ENCODE measurements at regions not wholly inside any gene's neighbourhood (a gene's known extent, or its start where the extent isn't known, plus 50 kb on each side); places are given as distances from the start of the nearest gene placed in this dataset.

GRCh38 chr1:185441605-185442004 is 124.6 kb upstream of the IVNS1ABP start:
- no peaks in the 10 kb centered on the region for H3K4me1 Mint-ChIP-seq
- no peak for DNase-seq
- no peaks in the 10 kb centered on the region for H3K9me3 ChIP-seq (ENCODE audit: control insufficient read depth, low read depth, low read length)
- H3K79me1 ChIP-seq (ENCODE audit: insufficient read depth, low read depth, low read length, poor library complexity, severe bottlenecking) = no peaks in the 10 kb centered on the region
- H3T11ph ChIP-seq (ENCODE audit: low read length) = no peak overlapping the region
- no peak overlapping the region for H3K27ac ChIP-seq (ENCODE audit: insufficient read length, low read depth, low read length)
- H4K8ac ChIP-seq (replicated peaks; ENCODE audit: insufficient read length, low read depth, low read length) = no peak overlapping the region
- H3K18ac ChIP-seq (ENCODE audit: insufficient read length, low read depth, low read length) = no peak overlapping the region
- TF ChIP-seq CTCF (conservative IDR thresholded peaks at IDR 0.05) = no peak
- H3K27me3 ChIP-seq (ENCODE audit: insufficient read depth, low read length) = no peaks in the 10 kb centered on the region
- no peak overlapping the region for H3K9ac ChIP-seq (ENCODE audit: extremely low read depth, insufficient read length, low read length)
- no peak overlapping the region for H3K4me3 Mint-ChIP-seq
- no peak overlapping the region for H2BK5ac ChIP-seq (ENCODE audit: insufficient read length, low read length)
- no peak overlapping the region for H3K27ac Mint-ChIP-seq
- no peak overlapping the region for H3K4me2 ChIP-seq (ENCODE audit: insufficient read depth, insufficient read length, low read length)
- no peak overlapping the region for H2BK120ac ChIP-seq (ENCODE audit: low read depth, low read length, poor library complexity, severe bottlenecking)
- no CpG with 5 or more reads among the region's 3 CpGs for WGBS (ENCODE audit: extremely low coverage, insufficient read length, low lambda C conversion rate)
- no peaks in the 10 kb centered on the region for H3K36me3 Mint-ChIP-seq (ENCODE audit: insufficient read depth in 1 of 3, low read depth in 3 of 3)
- H2BK12ac ChIP-seq (ENCODE audit: insufficient read length, low read depth, low read length) = no peak overlapping the region
- no peak overlapping the region for H2BK20ac ChIP-seq (ENCODE audit: low read depth, low read length, poor library complexity, severe bottlenecking)
- H3K23me2 ChIP-seq (ENCODE audit: insufficient read length, low read depth, low read length, poor library complexity, severe bottlenecking) = no peaks in the 10 kb centered on the region
- no peak overlapping the region for H3K14ac ChIP-seq (ENCODE audit: insufficient read depth, low read length)
- H3K23ac ChIP-seq (ENCODE audit: insufficient read length, low read depth, low read length) = no peak overlapping the region
- no peak overlapping the region for H2AK5ac ChIP-seq (ENCODE audit: insufficient read length, low read length)
- H3K56ac ChIP-seq (ENCODE audit: insufficient read length, low read depth, low read length) = no peak overlapping the region
- H3K27me3 Mint-ChIP-seq (ENCODE audit: low read depth) = no peaks in the 10 kb centered on the region
- no peaks in the 10 kb centered on the region for H3K4me1 ChIP-seq (ENCODE audit: insufficient read depth, low read length)
- no peak overlapping the region for H4K5ac ChIP-seq (ENCODE audit: insufficient read length, low read depth, low read length)
- no peaks in the 10 kb centered on the region for H3K79me2 ChIP-seq (ENCODE audit: insufficient read depth, low read length)
- no peak overlapping the region for H2AFZ ChIP-seq (ENCODE audit: low read length)
- H3K9me3 Mint-ChIP-seq = no peaks in the 10 kb centered on the region
- no peaks in the 10 kb centered on the region for H4K20me1 ChIP-seq (ENCODE audit: control insufficient read depth, insufficient read depth, insufficient read length)
- no peak overlapping the region for H3K4ac ChIP-seq (ENCODE audit: low read depth, low read length)
- H4K91ac ChIP-seq (ENCODE audit: insufficient read length, low read depth, low read length) = no peak overlapping the region
- no peak overlapping the region for H2BK15ac ChIP-seq (ENCODE audit: low read depth, low read length)

Measured in H9 (cell line).